Rectal smooth muscle tissue (tissue), 1 donor: ENCODE measurements at regions not wholly inside any gene's neighbourhood (a gene's known extent, or its start where the extent isn't known, plus 50 kb on each side); places are given as distances from the start of the nearest gene placed in this dataset.

Source experiments
- H3K27ac ChIP-seq: one replicate; pipeline ENCODE4 v1.7.0; 2013; ENCODE audit warnings: low read depth, low read length, inconsistent platforms
- H3K27me3 ChIP-seq: one replicate; pipeline ENCODE4 v1.7.0; 2013; ENCODE audit warnings: low read length; ENCODE audit not compliant: control insufficient read depth, insufficient read depth
- H3K36me3 ChIP-seq: one replicate; pipeline ENCODE4 v1.7.0; 2013; ENCODE audit warnings: low read length; ENCODE audit not compliant: control insufficient read depth, insufficient read depth
- H3K4me1 ChIP-seq: one replicate; pipeline ENCODE4 v1.7.0; 2013; ENCODE audit warnings: low read length; ENCODE audit not compliant: control insufficient read depth, insufficient read depth
- H3K4me3 ChIP-seq: one replicate; pipeline ENCODE4 v1.7.0; 2013; ENCODE audit warnings: low read length
- H3K9ac ChIP-seq: one replicate; pipeline ENCODE4 v1.7.0; 2013; ENCODE audit warnings: low read length

DNA sequence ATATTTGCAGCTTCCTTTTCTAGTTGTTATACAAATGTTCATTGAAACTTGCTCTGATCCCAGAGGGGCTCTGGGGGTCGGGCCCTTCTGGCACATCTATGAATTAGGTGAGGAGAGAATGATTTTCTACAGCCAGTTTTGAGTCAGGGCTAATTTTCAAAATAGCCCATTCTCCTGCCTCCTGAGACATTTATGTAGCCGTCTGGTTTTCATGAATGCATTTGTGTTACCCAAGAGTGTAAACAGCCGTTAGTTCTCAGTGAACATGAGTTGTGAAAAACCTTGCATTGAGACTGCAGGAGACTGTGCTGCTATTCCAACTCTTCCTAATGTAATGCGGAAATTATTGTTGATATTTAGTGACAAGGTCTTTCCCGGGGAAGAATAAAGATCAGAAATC is 122.5 kb downstream of the ICOS start:
- no peak overlapping the region for H3K9ac ChIP-seq
- no peak overlapping the region for H3K4me3 ChIP-seq
- no peaks in the 10 kb centered on the region for H3K36me3 ChIP-seq
- H3K27ac ChIP-seq = no peak overlapping the region
- no peaks in the 10 kb centered on the region for H3K27me3 ChIP-seq
- H3K4me1 ChIP-seq = no peaks in the 10 kb centered on the region

DNA sequence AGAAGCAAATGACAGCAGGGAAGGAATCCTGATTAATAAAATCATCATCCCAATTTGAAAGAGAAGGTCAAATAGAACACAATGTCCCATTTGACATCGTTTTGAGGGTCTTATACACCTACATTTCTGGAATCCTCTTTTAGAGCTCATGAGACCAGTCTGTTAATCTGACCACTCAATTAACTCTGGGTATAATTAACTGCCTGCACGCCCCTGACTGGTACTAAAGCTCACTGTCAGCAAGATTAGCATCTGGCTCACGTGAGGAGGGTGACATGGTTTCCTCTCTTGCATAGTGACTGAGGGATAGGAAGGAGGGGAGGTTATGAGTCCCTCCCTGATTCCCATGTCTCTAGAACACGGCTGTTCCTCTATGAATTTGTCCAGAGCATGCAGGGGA is 124.3 kb downstream of the ICOS start:
- Histone ChIP-seq H3K27ac (no peak overlapping the region), H3K36me3 (no peaks in the 10 kb centered on the region), H3K4me1 (no peaks in the 10 kb centered on the region), H3K4me3 (no peak overlapping the region), H3K9ac (no peak overlapping the region), H3K27me3 (no peaks in the 10 kb centered on the region)

DNA sequence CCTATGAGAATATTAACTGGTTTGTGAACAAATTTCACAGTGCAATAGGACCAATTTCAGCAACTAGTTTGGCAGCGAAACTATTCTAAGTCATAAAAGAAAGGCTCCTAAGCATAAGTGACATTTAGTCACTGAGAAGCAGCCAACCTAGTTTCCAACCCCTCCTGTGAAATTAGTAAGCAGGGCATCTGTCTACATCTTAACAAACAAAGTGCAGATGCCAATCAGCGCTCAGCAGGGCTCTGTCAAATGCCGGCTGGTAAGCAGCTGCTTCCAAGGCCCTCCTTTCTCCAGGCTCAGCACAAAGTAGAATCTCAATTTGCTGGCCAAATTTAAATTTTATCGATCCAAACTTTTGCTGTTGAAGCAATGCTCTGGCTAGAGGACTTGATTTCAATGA is 124.7 kb downstream of the ICOS start:
- Histone ChIP-seq H3K4me1 (no peaks in the 10 kb centered on the region), H3K4me3 (no peak overlapping the region), H3K36me3 (no peaks in the 10 kb centered on the region), H3K27ac (no peak overlapping the region), H3K27me3 (no peaks in the 10 kb centered on the region), H3K9ac (no peak overlapping the region)

DNA sequence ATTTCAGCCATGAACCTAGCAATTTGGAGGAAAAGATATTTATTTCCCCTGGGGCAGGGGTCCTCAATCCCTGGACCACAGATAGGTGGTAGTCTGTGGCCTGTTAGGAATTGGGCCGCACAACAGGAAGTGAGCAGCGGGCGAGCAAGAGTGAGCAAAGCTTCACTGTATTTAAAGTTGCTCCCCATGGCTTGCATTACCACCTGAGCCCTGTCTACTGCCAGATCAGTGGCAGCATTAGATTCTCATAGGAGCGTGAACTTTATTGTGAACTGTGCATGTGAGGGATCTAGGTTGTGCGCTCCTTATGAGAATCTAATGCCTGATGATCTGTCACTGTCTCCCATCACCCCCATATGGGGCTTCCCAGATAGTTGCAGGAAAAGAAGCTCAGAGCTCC is 127.6 kb downstream of the ICOS start:
- no peak overlapping the region for H3K27ac ChIP-seq
- H3K9ac ChIP-seq = no peak overlapping the region
- no peaks in the 10 kb centered on the region for H3K4me1 ChIP-seq
- no peak overlapping the region for H3K4me3 ChIP-seq
- no peaks in the 10 kb centered on the region for H3K36me3 ChIP-seq
- no peaks in the 10 kb centered on the region for H3K27me3 ChIP-seq

DNA sequence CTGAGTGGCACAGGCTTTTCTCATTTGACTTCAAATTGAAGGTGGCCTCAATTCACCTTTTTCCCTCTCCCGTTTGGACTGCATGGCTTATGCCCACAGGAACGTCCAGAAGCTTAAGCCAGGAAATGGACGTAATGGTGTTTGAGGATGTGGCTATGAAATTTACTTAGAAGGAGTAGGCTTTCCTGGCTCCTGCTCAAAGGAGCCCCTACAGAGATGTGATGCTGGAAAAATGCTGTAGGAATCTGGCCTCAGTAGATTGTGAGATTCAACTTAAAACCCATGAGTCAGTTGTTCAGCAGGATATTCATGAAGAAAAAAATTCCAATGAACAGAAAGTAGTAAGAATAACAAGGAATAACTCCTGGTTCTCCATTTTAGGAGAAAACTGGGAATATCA is 129.0 kb downstream of the ICOS start:
- Histone ChIP-seq H3K27ac (no peak overlapping the region), H3K27me3 (no peaks in the 10 kb centered on the region), H3K9ac (no peak overlapping the region), H3K4me3 (no peak overlapping the region), H3K36me3 (no peaks in the 10 kb centered on the region), H3K4me1 (no peaks in the 10 kb centered on the region)

DNA sequence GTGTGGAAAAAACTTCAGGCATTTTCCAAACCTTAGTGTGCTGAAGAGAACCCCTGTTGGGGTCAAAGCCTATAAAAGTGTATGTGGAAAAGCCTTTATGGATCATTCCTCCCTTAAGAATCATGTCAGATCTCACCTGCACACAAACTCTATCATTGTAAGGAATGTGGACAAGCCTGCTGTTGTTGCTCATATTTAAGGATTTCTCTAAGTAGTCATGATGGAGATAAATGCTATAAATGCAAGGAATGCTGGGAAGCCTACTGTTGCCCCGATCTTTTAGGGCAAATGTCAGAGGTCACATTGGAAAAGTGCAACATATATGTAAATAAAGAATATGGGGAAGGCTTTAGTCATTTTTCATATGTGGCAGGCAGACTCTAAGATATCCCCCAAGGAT is 129.5 kb downstream of the ICOS start:
- no peak overlapping the region for H3K4me3 ChIP-seq

DNA sequence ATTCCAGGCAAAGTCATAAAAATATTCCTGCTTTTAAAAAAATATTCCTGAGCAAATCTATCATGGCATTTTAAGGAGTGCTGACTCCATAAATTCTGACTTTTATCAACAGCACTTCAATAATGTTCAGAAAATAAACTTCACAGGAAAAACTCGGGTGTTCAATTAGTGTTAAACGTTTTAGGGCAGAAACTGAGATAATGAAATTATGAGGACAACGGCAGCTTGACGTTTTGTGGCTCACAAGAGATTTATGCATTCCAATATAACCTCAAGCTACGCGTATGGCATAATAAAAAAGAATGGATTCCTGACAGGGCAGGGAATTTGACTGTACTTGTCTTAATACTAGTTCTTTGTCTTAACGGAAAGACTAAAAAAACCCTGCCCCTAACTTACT is 133.2 kb downstream of the ICOS start:
- no peaks in the 10 kb centered on the region for H3K4me1 ChIP-seq
- H3K9ac ChIP-seq = no peak overlapping the region
- H3K27me3 ChIP-seq = no peaks in the 10 kb centered on the region
- no peaks in the 10 kb centered on the region for H3K36me3 ChIP-seq
- H3K27ac ChIP-seq = no peak overlapping the region
- H3K4me3 ChIP-seq = no peak overlapping the region

More for the DNA sequence above, 129.5 kb downstream of the ICOS start:
- no peak overlapping the region for H3K9ac ChIP-seq
- no peaks in the 10 kb centered on the region for H3K36me3 ChIP-seq
- no peaks in the 10 kb centered on the region for H3K27me3 ChIP-seq
- H3K4me1 ChIP-seq = no peaks in the 10 kb centered on the region
- H3K27ac ChIP-seq = no peak overlapping the region

DNA sequence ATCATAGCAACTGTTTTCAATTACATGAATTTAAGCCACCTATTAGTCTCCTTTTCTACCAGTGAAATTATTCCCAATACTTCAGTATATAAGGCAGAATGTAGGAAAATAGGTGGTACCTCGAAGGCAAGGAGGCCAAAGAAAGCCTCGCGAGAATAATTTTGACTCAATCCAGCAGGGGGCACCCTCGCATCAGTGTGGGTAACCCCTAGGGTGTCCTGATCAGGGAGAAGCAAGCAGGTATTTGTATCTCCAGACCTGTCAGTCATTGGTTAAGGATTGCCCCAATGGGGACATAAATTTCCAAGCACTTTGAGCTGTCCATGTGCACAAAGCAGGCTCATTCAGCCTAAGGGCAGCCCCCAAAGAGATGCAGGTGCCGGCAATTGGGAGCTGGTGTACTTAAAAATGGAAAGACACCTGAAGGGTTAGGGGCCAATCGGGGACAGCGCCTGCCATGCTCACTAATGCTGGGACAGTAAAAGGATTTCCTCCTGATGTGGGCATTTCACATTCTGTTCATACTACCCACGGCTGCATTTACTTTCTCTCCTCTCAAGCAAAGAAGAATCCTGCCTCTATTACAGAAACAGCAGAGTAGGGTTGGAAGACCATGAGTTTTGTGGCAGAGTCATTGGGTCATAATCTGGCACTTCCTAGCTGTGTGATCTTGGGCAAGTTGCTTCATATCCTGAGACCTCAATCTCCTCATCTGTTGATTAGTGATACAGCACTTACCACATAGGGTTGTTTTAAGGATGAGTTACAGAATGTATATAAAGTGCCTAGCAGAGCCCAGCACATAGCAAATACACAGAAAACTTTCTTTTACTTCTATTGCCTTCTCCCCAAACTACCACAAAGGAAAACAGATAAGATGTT is 136.1 kb downstream of the ICOS start:
- no peaks in the 10 kb centered on the region for H3K36me3 ChIP-seq
- H3K27ac ChIP-seq = no peak overlapping the region
- H3K4me1 ChIP-seq = peaks cover 2% of the 10 kb centered on the region
- H3K4me3 ChIP-seq = no peak overlapping the region
- H3K9ac ChIP-seq = no peak overlapping the region
- no peaks in the 10 kb centered on the region for H3K27me3 ChIP-seq

DNA sequence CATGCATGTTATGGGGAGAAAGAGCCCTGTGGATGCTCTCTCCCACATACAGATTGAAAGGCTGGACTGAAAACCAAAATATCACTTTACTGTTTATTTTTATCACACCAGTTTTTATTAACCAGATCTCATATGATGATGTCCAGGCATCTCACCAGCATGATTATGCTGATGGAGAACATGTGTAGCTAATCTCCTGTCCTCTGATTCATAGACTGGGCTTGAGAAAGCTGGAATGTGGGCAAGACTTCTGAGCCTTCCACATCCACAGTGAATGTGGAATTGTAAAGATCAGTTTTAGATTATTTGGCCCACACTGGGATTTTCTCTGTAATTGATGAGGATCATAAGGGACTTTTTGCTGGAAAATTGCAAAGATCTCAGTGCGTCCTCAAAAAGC is 137.9 kb downstream of the ICOS start:
- Histone ChIP-seq H3K4me1 (peaks cover 2% of the 10 kb centered on the region), H3K27ac (no peak overlapping the region), H3K9ac (no peak overlapping the region), H3K27me3 (no peaks in the 10 kb centered on the region), H3K36me3 (no peaks in the 10 kb centered on the region), H3K4me3 (no peak overlapping the region)

DNA sequence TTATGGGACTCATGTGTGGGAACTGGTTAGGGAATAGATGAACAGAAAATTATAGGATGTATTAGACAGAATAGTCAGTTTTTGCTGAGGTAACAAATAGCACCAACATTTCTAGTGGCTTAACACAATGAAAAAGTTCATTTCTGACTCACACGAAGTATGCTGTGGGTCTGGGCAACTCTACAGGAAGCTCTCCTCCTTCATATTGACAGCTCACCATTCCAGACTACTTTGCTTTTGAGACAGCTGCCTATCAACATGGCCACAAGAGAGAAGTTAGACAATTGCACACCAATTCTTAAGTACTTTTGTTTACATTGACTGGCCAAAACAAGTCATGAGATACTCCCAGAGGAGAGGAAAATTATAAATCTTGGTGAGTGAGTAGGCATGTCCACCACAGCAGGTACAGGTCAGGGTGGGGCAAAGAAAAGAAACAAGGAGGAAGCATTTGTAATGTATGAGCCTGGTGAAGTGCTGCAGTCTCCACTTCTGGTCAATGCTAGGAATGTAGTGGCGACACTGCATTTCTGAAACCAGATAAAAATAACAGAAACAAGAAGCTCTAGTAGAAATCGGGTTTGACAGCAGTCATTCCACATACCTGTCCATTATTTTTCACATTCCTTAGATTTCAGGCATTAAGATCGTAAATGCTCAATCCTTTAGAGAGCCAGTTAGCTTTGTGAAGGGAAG is 141.6 kb downstream of the ICOS start:
- H3K27ac ChIP-seq = no peak overlapping the region
- H3K4me1 ChIP-seq = peaks cover 2% of the 10 kb centered on the region
- H3K4me3 ChIP-seq = no peak overlapping the region
- H3K27me3 ChIP-seq = no peaks in the 10 kb centered on the region
- H3K36me3 ChIP-seq = no peaks in the 10 kb centered on the region
- no peak overlapping the region for H3K9ac ChIP-seq

DNA sequence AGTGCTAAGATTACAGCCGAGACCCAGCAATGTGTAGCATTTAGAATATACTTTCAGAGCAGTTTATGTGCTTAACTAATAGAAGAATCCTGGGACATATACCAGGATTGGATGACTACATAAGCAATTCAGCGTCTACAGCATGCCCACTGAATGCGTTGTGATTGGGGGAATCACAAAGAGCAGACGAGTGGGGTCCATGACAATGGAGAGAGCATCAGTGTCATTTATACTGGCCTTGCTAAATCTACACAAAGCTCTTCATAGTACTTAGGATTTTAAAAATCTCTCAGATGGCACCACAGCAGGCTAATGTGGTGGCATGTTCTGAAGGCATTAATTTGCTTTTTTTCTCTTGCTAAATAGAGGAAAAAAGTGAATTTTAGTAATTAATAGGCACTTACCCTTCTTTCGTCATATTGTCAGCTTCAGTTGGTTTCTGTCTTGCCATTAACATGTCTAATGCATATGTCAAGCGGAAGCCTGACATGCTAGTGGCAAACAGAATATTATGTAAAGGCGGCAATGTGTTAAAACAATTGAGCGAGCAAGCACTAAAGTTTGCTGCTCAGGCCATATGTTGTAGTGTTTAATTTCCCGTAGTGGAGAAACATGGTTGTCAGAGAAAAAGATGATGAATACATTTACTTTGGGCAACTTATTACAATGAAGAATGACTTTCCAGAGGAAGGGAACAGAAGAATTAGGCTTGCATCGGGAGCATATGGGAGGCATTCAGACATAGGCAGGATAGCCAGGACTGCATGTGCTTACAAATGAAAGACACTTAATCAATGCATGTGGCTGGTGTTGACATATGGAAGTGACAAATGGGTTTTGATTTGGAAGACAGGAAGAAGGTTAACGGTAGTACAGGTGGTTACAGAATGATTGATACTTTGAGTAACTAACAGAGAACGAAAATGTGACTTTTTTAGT is 145.2 kb downstream of the ICOS start:
- H3K27ac ChIP-seq = no peak overlapping the region
- H3K9ac ChIP-seq = no peak overlapping the region
- H3K36me3 ChIP-seq = no peaks in the 10 kb centered on the region
- no peaks in the 10 kb centered on the region for H3K27me3 ChIP-seq
- H3K4me3 ChIP-seq = no peak overlapping the region
- no peaks in the 10 kb centered on the region for H3K4me1 ChIP-seq

DNA sequence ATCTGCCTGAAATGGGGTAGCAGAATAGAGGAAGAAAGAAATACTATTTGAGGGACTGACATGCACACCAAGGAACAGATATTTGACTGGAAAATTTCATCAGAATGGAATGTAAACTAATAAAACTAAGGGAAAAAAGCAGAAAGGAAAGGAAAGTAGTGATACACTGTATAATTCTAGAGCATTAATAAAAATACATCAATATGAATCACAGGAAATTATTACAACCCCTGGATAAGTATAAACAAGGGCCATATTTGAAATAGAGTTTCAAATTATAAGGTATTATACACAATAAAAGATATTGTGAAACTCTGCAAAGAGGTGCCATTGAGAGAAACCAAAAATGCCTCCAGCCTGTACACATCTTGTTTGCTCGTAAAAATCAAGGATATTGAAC is 149.6 kb downstream of the ICOS start:
- Histone ChIP-seq H3K36me3 (no peaks in the 10 kb centered on the region), H3K9ac (no peak overlapping the region)

More for the DNA sequence above, 149.6 kb downstream of the ICOS start:
- Histone ChIP-seq H3K27me3 (no peaks in the 10 kb centered on the region), H3K4me3 (no peak overlapping the region), H3K4me1 (peaks cover 3% of the 10 kb centered on the region), H3K27ac (no peak overlapping the region)
